A549 (cell line): ENCODE measurements at regions not wholly inside any gene's neighbourhood (a gene's known extent, or its start where the extent isn't known, plus 50 kb on each side); places are given as distances from the start of the nearest gene placed in this dataset.

Experiments
- ATAC-seq, 2 experiments: fragments of 200-7000 bp in 1 of 2; fragments of >200 bp in 1 of 2; cut with Nextera tagmentation in 1 of 2; cut with Tn5 transposase in 1 of 2; 3 replicates each; pipeline versions ENCODE4 v1.8.0 to v1.9.1; 2018 to 2020; ENCODE audit warnings: mild to moderate bottlenecking in 1 of 2, moderate library complexity in 1 of 2
- CTCF ChIA-PET: fragments of 300-600 bp; sonication (Branson Sonifier 250); formaldehyde crosslinking; extraction: SDS; loops from one replicate; lab custom pipeline; 2021; ENCODE audit warnings: antibody characterized with exemption, inconsistent platforms; lab: Yijun Ruan, JAX
- POLR2A ChIA-PET: fragments of 350-600 bp; formaldehyde crosslinking; extraction: SDS; loops from one replicate; lab custom pipeline; 2021; ENCODE audit warnings: antibody characterized with exemption, inconsistent platforms; lab: Yijun Ruan, JAX
- DNase-seq, 2 experiments: peaks; one replicate each; pipeline versions ENCODE4 v3.0.0 to v3.0.0-alpha.2; 2011 to 2016; ENCODE audit warnings: low read depth in 1 of 2, low spot score in 1 of 2
- FAIRE-seq: peaks from 2 replicates; lab custom pipeline; 2011; peaks lifted over from hg19 to GRCh38; lab: Jason Lieb, UNC
- H3K27ac ChIP-seq, 2 experiments: fragments of >200 bp; sonication (Bioruptor Twin); formaldehyde crosslinking; 3 replicates each; pipeline ENCODE4 v1.5.1; 2016 to 2017
- H3K4me1 ChIP-seq: fragments of >200 bp; sonication (Bioruptor Twin); formaldehyde crosslinking; 3 replicates; pipeline ENCODE4 v1.6.1; 2016
- H3K4me2 ChIP-seq: fragments of >200 bp; sonication (Bioruptor Twin); formaldehyde crosslinking; 3 replicates; pipeline ENCODE4 v1.6.1; 2016
- H3K4me3 ChIP-seq: fragments of >200 bp; sonication (Bioruptor Twin); formaldehyde crosslinking; 3 replicates; pipeline ENCODE4 v1.5.1; 2016
- H3K9me3 ChIP-seq: fragments of >200 bp; sonication (Bioruptor Twin); formaldehyde crosslinking; 3 replicates; pipeline ENCODE4 v1.6.1; 2016
- BHLHE40 ChIP-seq: IDR thresholded peaks from 2 replicates; pipeline ENCODE4 v1.6.1; 2012; ENCODE audit warnings: low read depth, low read length, inconsistent platforms
- CBX8 ChIP-seq: fragments of 200-600 bp; sonication (generic); IDR thresholded peaks from 2 replicates; pipeline ENCODE4 v1.6.1; 2016
- CHD2 ChIP-seq: fragments of 150-350 bp; IDR thresholded peaks from 2 replicates; pipeline ENCODE4 v1.6.1; 2014; ENCODE audit warnings: low read length; ENCODE audit not compliant: partially characterized antibody
- CHD4 ChIP-seq: fragments of 200-600 bp; sonication (generic); IDR thresholded peaks from 2 replicates; pipeline ENCODE4 v1.6.1; 2016; ENCODE audit warnings: antibody characterized with exemption, mild to moderate bottlenecking, borderline replicate concordance
- EHF ChIP-seq: fragments of 250-450 bp; sonication (Bioruptor Pico); IDR thresholded peaks from 2 replicates; pipeline ENCODE4 v1.5.0; 2020; ENCODE audit warnings: mild to moderate bottlenecking
- FOSB ChIP-seq: fragments of 250-450 bp; sonication (Bioruptor Pico); IDR thresholded peaks from 2 replicates; pipeline ENCODE4 v1.5.0; 2020; ENCODE audit warnings: mild to moderate bottlenecking, moderate library complexity
- FOSL2 ChIP-seq, 2 experiments: fragments of 450-650 bp in 1 of 2; fragments of >200 bp in 1 of 2; sonication (Bioruptor Twin) in 1 of 2; formaldehyde crosslinking; IDR thresholded peaks; 2 replicates each; pipeline versions ENCODE4 v1.5.0 to v1.6.1; 2016 to 2020; ENCODE audit warnings: mild to moderate bottlenecking in 1 of 2, moderate library complexity in 1 of 2
- GATA3 ChIP-seq: IDR thresholded peaks from 2 replicates; pipeline ENCODE4 v1.6.1; 2012; ENCODE audit warnings: borderline replicate concordance
- HOXB13 ChIP-seq: fragments of 250-450 bp; sonication (Bioruptor Pico); IDR thresholded peaks from 2 replicates; pipeline ENCODE4 v1.5.0; 2020; ENCODE audit warnings: low read depth, mild to moderate bottlenecking, moderate library complexity
- HOXB5 ChIP-seq: fragments of 250-450 bp; sonication (Bioruptor Pico); IDR thresholded peaks from 2 replicates; pipeline ENCODE4 v1.5.0; 2020; ENCODE audit warnings: mild to moderate bottlenecking, moderate library complexity
- JUNB ChIP-seq: fragments of >200 bp; sonication (Bioruptor Twin); formaldehyde crosslinking; IDR thresholded peaks from 2 replicates; pipeline ENCODE4 v1.6.1; 2016
- KDM5A ChIP-seq: fragments of 200-600 bp; sonication (generic); IDR thresholded peaks from 2 replicates; pipeline ENCODE4 v1.6.1; 2016; ENCODE audit warnings: antibody characterized with exemption, mild to moderate bottlenecking
- MAFK ChIP-seq: fragments of 450-650 bp; IDR thresholded peaks from 2 replicates; pipeline ENCODE4 v1.6.1; 2014; ENCODE audit not compliant: partially characterized antibody
- NFE2L2 ChIP-seq: fragments of 150-350 bp; conservative IDR thresholded peaks from 2 replicates; pipeline ENCODE4 v1.6.1; 2014; ENCODE audit warnings: low read length
- NR3C1 ChIP-seq: fragments of >200 bp; sonication (Bioruptor Twin); formaldehyde crosslinking; IDR thresholded peaks from 3 replicates; pipeline ENCODE4 v1.6.1; 2017
- SMC3 ChIP-seq: fragments of >200 bp; sonication (Bioruptor Twin); formaldehyde crosslinking; IDR thresholded peaks from 3 replicates; pipeline ENCODE4 v1.6.1; 2018; ENCODE audit warnings: inconsistent platforms
- SREBF2 ChIP-seq: fragments of 450-650 bp; IDR thresholded peaks from 2 replicates; pipeline ENCODE4 v1.6.1; 2014; ENCODE audit warnings: mild to moderate bottlenecking, moderate library complexity
- ZFP36 ChIP-seq: fragments of 450-650 bp; IDR thresholded peaks from 2 replicates; pipeline ENCODE4 v1.6.1; 2014; ENCODE audit warnings: borderline replicate concordance; ENCODE audit not compliant: partially characterized antibody
- ZSCAN20 ChIP-seq: fragments of 250-450 bp; sonication (Bioruptor Pico); IDR thresholded peaks from 2 replicates; pipeline ENCODE4 v1.8.0; 2022; ENCODE audit warnings: mild to moderate bottlenecking, moderate library complexity
- WGBS: methylation state at CpG from one replicate; pipeline ENCODE4 v1.1.6; 2017; ENCODE audit errors: missing lambda C conversion rate; 5-methylcytosine and 5-hydroxymethylcytosine counted together
- TF ChIP-seq, protein P1 (sequence below): fragments of >200 bp; sonication (Bioruptor Twin); formaldehyde crosslinking; IDR thresholded peaks from 3 replicates; pipeline ENCODE4 v1.5.1; 2016
- TF ChIP-seq, protein P2 (sequence below): IDR thresholded peaks from 2 replicates; pipeline ENCODE4 v1.6.1; 2012
- TF ChIP-seq, protein P3 (sequence below): IDR thresholded peaks from 2 replicates; pipeline ENCODE4 v1.6.1; 2012
- TF ChIP-seq, protein P4 (sequence below): fragments of >200 bp; sonication (Bioruptor Twin); formaldehyde crosslinking; IDR thresholded peaks from 2 replicates; pipeline ENCODE4 v1.6.1; 2016

DNA sequence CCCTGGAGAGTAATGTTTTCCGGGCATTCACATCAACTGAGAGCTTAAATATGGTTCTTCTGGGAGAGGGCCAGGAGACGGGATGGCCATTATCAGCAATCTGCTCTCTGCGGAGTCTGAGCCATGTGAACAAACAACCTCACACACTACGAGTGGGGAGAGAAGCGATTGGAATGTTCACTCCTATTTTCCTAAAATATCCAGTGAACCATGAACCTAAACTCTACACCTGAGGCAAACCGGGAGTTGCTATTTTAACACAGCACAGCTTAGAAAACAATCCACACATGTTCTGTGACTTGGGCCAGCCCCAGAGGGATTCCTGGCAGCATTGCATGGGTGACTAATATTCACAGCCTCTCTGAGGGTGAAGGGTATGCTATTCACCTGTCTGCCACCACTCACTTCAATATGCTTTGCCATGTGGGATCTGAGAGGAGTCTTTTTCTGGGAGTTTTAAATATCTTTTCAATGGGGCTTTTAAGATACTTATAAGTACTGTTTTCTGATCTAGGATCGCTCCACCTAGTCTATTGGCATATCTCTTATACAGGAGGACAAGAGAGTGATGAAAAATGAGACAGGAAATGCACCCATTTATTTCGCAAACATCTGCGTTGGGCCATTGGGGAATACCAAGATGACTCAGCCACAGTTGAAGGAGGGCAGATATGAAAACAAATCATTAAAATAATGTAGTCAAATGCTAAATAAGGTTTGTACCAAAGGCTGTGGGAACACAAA is 72.6 kb upstream of the SERP2 start (continued):
- peak; percentile 66; the same call in 1 of the 2 replicates for TF ChIP-seq FOSL2 (IDR thresholded peaks at IDR 0.05)
- TF ChIP-seq FOSL2 (CRISPR knock-in tag; IDR thresholded peaks at IDR 0.05), result peak; percentile 84
- peak; percentile 22 for TF ChIP-seq GATA3
- TF ChIP-seq, protein P1, sequence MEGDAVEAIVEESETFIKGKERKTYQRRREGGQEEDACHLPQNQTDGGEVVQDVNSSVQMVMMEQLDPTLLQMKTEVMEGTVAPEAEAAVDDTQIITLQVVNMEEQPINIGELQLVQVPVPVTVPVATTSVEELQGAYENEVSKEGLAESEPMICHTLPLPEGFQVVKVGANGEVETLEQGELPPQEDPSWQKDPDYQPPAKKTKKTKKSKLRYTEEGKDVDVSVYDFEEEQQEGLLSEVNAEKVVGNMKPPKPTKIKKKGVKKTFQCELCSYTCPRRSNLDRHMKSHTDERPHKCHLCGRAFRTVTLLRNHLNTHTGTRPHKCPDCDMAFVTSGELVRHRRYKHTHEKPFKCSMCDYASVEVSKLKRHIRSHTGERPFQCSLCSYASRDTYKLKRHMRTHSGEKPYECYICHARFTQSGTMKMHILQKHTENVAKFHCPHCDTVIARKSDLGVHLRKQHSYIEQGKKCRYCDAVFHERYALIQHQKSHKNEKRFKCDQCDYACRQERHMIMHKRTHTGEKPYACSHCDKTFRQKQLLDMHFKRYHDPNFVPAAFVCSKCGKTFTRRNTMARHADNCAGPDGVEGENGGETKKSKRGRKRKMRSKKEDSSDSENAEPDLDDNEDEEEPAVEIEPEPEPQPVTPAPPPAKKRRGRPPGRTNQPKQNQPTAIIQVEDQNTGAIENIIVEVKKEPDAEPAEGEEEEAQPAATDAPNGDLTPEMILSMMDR, result no peak
- peak; percentile 79 for TF ChIP-seq JUNB

DNA sequence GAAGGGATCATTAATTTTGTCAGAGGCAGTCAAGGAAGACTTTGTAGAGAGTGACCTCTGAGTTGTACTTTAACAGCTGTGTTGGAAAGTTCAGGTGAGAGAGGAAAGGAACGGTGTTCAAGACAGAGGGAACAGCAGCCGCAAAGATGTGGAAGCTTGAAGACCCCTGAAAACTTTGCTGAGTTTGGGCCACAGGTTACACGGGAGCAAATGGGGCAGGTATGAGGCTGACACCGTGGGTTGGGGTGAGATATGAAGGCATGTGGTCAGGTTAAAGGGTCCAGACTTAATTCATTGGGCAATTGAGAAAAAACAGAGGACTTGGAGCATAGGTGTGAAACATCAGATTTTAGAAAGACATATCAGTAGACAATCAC is 72.0 kb upstream of the SERP2 start:
- CTCF ChIA-PET, result interaction anchor here (1.2 to 2.0 kb wide), 4 partner anchors 135 to 396 kb away, joined by 3 to 7 read pairs (median 4); no protein-coding TSS in a partner anchor
- Histone ChIP-seq H3K9me3 (no peaks in the 10 kb centered on the region), H3K4me3 (no peak overlapping the region), H3K4me2 (peak overlapping the region; percentile 68), H3K27ac (peak overlapping the region; percentile 93 to 97), H3K4me1 (peaks cover 57% of the 10 kb centered on the region)
- DNase-seq, result no peak
- no peak for FAIRE-seq
- no peak for ATAC-seq
- TF ChIP-seq CBX8, result no peak
- TF ChIP-seq, protein P2, sequence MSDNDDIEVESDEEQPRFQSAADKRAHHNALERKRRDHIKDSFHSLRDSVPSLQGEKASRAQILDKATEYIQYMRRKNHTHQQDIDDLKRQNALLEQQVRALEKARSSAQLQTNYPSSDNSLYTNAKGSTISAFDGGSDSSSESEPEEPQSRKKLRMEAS, result 0 out of 2 replicates have a peak, but pooled peaks have one; percentile 4
- 91% methylated on average over 4 of the region's 4 CpGs for WGBS
- POLR2A ChIA-PET, result interaction anchor here (0.7 to 2.4 kb wide), 2 partner anchors 133 to 135 kb away, joined by 3 to 15 read pairs; no protein-coding TSS in a partner anchor

DNA sequence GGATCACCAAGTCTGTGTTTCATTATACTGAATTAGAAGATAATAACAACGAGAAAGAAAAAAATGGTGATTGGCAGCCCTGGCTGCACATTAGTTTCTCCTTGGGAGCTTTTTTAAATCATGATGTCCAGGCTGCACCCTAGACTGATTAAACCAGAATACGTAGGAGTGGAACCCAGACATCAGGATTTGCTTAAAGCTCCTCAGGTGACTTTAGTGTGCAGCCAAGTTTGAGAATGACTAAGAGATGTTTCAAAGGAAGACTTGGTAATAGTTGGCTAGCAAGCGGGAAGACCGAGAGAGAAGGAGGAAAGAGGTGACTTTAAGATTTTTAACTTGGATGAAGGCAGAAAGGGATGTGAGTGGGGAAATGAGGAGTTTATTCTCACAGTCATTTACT is 71.4 kb upstream of the SERP2 start:
- Histone ChIP-seq H3K4me1 (peaks cover 62% of the 10 kb centered on the region), H3K4me2 (no peak overlapping the region), H3K27ac (peak overlapping the region; percentile 93 to 97; a peak in 5 of 6 replicates), H3K9me3 (no peaks in the 10 kb centered on the region), H3K4me3 (no peak overlapping the region)
- FAIRE-seq (no peak), DNase-seq (no peak), ATAC-seq (no peak)
- WGBS, result 83% methylated on average over 4 of the region's 4 CpGs
- ChIA-PET POLR2A (interaction anchor here (0.7 to 2.4 kb wide), 2 partner anchors 133 to 135 kb away, joined by 3 to 15 read pairs; no protein-coding TSS in a partner anchor), CTCF (interaction anchor here (1.2 to 2.0 kb wide), 4 partner anchors 135 to 397 kb away, joined by 3 to 7 read pairs (median 4); no protein-coding TSS in a partner anchor)
- no peak for TF ChIP-seq HOXB5 (CRISPR knock-in tag)
- TF ChIP-seq EHF (CRISPR knock-in tag), result no peak
- TF ChIP-seq, protein P3, sequence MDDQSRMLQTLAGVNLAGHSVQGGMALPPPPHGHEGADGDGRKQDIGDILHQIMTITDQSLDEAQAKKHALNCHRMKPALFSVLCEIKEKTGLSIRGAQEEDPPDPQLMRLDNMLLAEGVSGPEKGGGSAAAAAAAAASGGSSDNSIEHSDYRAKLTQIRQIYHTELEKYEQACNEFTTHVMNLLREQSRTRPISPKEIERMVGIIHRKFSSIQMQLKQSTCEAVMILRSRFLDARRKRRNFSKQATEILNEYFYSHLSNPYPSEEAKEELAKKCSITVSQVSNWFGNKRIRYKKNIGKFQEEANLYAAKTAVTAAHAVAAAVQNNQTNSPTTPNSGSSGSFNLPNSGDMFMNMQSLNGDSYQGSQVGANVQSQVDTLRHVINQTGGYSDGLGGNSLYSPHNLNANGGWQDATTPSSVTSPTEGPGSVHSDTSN, result no peak
- no peak for TF ChIP-seq NR3C1
- TF ChIP-seq BHLHE40, result no peak
- TF ChIP-seq, protein P2, result no peak
- TF ChIP-seq ZFP36, result no peak
- no peak for TF ChIP-seq HOXB13 (CRISPR knock-in tag)
- no peak for TF ChIP-seq MAFK
- TF ChIP-seq, protein P4, sequence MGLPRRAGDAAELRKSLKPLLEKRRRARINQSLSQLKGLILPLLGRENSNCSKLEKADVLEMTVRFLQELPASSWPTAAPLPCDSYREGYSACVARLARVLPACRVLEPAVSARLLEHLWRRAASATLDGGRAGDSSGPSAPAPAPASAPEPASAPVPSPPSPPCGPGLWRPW, result no peak
- TF ChIP-seq ZSCAN20 (CRISPR knock-in tag), result no peak
- TF ChIP-seq FOSB, result no peak
- no peak for TF ChIP-seq KDM5A
- TF ChIP-seq SREBF2, result no peak
- TF ChIP-seq CHD2, result no peak
- no peak for TF ChIP-seq NFE2L2
- no peak for TF ChIP-seq CHD4
- TF ChIP-seq SMC3, result no peak
